ENCODE measurements at regions not wholly inside any gene's neighbourhood (a gene's known extent, or its start where the extent isn't known, plus 50 kb on each side); places are given as distances from the start of the nearest gene placed in this dataset.
"Not testable (repeated sequence)": the region's sequence is repeated elsewhere in the genome, so short reads cannot be mapped to it uniquely, and the experiment has no call there.

DNA sequence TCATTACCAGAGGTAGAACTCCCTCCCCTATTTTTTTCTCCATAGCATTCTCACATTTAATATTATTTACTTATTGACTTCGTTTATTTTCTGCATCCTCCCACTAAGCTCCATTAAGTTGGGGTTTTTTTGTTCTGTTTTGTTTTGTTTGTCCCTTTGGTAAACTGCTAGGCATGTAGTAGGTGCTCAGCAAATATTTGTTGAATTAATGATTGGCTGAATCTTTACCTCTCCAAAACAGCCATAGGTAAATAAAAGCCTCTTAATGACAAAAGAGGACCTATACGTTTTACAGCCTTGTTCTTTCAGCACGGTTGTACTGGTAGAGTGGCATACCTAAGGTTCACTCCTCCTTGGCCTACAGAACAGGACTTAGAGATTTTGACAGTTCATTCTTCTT lies 52.0 kb downstream of the PRORP start:
- peak; percentile 69 for DNase-seq

DNA sequence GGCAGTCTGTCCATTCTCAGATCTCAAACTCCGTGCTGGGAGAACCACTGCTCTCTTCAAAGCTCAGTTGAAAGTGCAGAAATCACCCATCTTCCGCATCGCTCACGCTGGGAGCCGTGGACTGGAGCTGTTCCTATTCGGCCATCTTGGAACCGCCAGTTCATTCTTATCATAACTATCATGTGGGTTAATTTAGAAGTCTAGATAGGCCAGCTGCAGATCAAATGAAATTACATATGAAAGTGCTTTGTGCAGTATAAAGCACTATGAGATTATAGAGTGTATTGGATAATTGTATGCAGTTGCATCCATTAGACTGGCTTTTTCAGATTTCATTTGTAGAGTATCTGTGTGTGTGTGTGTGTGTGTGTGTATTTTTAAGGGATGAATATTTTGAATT lies 57.8 kb downstream of the PRORP start:
- DNase-seq, result no peak

DNA sequence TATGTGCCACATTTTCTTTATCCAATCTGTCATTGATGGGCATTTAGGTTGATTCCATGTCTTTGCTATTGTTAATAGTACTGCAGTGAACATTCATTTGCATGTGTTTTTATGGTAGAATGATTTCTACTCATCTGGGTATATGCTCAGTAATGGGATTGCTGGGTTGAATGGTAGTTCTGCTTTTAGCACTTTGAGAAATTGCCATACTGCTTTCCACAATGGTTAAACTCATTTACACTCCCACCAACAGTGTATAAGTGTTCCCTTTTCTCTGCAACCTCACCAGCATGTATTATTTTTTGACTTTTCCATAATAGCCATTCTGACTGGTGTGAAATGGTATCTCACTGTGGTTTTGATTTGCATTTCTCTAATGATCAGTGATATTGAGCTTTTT lies 62.5 kb downstream of the PRORP start:
- DNase-seq, result not testable (repeated sequence)

DNA sequence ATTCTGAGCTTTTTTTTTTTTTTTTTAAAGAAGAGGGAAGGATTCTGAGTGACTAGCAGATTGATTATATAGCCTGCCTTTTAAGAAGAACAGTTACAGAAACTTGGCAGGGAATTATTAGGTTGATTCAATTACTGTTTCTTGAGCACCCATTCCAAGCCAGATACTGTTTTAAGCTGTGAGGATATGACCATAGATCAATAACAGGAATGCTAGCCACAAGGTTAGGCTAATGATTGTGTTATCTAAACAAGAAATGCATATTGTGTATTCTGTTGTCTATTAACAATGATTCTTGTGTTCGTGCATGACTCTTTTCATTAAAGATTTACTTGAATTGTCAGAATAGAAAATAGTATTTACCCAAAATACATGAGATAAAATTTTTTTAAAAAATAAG lies 67.1 kb downstream of the PRORP start:
- no peak for DNase-seq

DNA sequence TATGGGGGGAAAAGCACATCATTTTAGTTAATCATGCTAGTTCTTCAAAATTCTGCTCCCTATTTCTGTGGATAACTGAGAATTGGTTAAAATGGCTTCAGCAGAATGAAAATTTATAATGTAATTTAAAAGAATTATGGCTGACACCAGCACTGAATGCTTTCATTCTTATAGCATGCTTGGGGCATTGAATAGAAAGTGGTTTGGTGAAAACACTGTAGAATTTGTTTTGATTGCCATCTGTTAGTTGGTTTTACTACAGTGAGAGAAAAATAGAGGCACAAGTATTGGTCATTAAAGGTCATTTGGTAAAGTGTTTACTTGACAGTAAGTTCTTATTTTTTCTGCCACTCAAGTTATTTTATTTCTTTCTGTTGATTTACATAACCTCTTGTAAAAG lies 70.8 kb downstream of the PRORP start:
- DNase-seq, result no peak

DNA sequence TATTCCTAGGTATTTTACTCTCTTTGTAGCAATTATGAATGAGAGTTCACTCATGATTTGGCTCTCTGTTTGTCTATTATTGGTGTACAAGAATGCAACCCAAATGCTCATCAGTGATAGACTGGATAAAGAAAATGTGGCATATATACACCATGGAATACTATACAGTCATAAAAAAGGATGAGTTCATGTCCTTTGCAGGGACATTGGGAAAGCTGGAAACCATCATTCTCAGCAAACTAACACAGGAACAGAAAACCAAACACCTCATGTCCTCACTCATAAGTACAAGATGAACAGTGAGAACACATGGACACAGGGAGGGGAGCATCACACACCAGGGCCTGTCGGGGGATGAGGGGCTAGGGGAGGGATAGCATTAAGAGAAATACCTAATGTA lies 71.8 kb downstream of the PRORP start:
- DNase-seq, result not testable (repeated sequence)

DNA sequence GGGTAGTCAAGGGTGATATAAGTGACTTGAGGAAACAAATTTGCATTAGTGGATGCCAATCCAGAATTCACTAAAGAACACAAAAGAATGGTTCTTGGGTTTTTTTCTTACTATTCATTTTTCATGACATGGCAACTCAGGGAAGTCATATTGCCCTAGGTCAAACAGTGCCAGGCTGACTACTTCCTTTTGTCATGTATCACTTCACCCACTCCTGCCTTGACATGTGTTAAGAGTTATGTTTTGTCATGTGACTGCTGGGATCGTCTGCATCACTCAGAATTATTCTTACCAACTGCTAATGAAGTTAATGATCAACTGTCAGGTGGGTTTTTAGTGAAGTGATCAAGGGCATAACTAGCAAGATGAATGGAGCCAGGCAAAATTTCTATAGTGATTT lies 74.2 kb downstream of the PRORP start:
- no peak for DNase-seq

DNA sequence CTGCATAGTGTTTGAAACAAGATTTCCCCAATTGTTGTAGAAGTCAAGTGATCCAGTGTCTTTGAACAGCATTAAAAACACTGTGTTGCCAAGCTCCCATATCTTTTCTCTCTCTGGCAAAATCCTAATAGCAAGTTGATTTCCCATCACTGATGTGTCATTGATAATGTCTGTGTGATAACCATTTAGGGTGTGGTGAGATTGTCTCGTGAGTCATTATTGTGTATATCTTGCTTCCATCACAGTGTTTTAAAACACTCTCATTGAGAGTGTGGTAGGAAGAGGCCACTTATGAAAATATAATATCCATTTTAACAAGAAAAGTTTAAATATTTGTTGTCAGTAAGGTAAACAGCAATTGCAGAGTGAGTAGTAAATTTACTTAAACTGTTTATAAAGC lies 74.7 kb downstream of the PRORP start:
- peak; percentile 85 for DNase-seq

DNA sequence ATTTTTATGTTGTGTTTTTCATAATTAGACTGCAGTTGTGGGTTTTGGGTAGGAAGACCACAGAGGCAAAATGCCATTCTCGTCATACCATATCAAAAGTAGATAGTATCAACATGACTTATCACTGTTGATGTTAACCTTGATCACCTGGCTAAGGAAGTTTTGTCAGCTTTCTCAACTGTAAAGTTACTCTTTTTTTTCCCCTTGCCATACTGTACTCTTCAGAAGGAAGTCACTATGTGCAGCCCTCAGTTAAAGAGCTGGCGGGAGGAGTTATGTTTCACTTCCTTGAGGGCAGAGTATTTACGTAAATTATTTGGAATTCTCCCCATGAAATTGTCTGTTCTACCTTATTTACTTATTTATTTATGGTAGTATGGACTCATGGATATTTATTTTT lies 78.7 kb downstream of the PRORP start:
- DNase-seq, result no peak

DNA sequence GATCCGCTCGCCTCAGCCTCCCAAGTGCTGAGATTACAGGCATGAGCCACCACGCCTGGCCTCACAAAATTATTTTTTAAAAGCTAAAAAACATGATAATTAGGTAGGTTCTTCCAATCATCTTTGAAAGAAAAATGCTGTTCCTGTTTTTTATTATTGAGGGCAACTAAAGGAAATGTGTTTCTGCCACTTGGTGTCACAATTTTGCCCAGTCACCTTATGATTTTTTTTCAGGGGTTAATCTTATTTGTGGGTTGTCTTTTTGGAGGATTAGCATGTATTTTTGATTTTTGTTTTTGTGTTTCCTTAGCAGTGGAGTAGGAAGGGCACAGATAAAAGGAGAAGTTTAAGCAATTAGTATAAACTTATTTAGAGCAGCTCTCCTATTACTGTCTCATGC lies 79.8 kb downstream of the PRORP start:
- no peak for DNase-seq

DNA sequence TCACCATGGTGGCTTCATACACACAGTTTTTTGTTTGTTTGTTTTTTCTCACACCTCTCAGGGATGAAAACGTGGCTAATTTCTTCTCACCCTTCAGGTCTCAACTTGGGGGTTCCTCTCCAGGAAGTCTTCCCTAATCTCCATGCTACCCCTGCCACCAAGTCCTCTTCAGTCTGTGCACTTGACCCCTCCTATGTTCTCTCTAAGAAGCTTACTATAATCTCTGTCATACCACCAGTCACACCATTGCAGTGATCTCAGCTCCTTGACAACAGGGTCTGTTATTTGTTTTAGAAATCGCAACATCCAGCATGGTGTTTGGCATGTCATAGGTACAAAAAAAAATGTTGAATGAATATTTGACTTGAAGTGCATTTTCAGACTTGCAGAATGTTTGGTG lies 83.4 kb downstream of the PRORP start:
- DNase-seq, result no peak

DNA sequence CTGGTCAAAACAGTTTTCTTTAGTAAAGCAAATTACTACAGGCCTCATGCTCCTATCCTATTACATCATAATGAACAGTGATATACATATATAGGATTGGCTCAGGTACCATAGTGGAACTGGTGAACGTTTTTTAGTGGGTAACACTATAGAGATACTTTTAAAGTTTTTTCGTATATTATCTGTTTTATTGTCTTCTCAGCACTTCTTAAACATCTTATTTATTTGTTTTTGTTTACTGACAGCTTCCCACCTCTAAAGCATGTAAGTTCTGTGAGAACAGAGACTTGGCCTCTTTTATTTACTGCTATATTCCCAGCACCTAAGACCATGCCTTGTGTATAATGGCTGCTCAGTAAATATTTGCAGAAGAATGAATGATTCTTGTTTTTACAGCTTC lies 81.1 kb upstream of the PSMA6 start:
- no peak for DNase-seq

DNA sequence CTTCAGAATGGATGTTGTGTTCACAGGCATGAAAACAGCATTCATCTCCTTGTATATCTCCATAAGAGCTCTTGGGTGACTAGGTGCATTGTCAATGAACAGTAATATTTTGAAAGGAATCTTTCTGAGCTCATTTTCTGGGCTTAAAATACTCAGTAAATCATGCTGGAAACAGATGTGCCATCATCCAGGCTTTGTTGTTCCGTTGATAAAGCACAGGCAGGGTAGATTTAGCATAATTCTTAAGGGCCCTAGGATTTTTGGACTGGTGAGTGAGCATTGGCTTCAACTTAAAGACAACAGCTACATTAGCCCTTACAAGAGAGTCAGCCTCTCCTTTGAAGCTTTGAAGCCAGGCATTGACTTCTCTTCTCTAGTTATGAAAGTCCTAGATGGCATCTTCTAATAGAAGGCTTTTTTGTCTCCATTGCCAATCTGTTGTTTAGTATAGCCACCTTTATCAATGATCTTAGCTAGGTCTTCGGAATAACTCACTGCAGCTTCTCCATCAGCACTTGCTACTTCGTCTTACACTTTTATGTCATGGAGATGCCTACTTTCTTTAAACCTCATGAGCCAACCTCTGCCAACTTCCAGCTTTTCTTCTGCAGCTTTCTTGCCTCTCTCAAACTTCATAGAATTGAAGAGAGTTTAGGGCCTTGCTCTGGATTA lies 79.6 kb upstream of the PSMA6 start:
- DNase-seq, result no peak

DNA sequence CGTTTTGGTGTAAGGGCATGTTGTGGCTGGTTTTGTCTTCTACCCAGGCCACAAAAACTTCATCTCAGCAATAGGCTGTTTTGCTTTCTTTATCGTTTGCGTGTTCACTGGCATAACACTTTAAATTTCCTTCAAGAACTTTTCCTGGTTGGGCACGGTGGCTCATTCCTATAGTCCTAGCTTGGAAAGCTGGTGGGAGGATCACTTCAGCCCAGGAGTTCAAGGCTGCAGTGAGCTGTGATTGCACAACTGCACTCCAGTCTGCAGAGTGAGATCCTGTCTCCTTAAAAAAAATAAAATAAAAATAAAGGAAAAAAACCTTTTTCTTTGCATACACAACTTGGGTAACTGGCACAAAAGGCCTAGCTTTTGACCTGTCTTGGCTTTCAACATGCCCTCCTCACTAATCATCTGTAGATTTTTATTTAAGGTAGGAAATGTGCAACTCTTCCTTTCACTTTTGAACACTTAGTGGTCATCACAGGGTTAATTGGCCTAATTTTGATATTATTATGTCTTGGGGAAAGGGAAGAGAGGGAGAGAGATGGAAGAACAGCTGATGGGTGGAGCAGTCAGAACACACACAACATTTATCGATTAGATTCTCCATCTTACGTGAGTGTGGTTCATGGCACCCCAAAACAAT lies 78.9 kb upstream of the PSMA6 start:
- DNase-seq, result no peak

DNA sequence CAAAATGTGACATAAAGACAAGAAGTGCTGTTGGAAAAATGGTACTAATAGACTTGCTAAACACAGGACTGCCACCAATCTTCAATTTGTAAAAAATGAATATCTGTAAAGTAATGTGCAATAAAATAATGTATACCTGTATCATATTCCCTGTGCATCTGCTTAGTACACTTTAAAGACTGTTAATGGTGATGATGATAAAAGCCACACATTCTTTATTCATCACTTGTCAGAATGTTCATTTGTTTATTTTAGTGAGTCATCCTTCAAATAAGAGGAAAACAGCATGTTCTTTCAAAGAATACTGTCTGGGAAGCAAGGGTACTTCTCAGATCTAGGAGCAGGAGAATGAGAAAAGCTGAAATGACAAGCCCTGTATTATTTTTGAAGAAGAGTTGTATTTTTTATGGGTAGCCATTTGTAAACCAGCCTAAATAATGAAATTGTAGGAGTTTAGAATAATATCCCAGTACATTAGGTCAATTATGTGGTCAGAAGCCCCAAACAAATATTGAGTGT lies 78.3 kb upstream of the PSMA6 start:
- peak; percentile 94 for DNase-seq

DNA sequence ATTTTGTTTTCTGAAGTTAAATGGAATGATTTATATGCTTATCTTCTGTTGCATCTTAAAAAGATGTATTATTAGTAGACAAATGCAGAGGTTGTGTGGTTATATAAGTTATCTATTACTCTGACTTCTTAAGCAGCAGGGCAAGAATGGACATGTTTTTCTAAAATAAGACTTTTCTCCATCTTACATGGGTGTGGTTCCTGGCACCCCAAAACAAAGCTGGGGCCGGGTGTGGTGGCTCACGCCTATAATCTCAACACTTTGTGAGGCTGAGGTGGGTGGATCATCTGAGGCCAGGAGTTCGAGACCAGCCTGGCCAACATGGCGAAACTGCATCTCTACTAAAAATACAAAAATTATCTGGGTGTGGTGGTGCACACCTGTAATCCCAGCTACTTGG lies 77.8 kb upstream of the PSMA6 start:
- not testable (repeated sequence) for DNase-seq

DNA sequence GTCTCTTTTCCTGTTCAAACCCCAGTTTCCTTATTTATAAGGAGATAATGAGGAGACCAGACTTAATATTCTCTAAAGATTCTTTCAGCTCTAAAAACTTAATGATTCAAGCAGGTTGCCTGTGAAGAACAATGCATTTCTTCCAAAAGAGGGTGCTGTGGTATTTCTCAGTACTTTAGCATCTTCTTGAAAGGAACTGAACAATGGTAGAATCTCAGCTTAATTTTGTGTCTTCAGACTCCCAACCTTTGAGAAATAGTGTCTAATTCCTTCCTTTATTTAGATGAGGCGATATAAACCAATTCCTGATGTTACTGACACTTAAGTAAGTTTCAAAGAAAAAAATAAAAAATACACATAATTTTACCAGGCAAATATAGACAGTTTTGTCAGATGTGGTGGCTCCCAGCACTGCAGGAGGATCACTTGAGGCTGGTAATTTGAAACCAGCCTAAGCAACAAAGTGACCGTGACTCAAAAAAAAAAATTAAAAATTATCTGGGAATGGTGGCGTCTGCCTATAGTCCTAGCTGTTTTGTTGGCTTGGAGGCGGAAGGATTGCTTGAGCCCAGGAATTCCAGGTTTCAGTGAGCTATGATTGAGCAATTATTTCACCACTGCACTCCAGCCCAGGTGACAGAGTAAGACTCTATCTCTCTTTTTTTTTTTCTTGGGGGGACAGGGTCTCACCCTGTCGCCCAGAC lies 76.9 kb upstream of the PSMA6 start:
- DNase-seq, result peak; percentile 88

DNA sequence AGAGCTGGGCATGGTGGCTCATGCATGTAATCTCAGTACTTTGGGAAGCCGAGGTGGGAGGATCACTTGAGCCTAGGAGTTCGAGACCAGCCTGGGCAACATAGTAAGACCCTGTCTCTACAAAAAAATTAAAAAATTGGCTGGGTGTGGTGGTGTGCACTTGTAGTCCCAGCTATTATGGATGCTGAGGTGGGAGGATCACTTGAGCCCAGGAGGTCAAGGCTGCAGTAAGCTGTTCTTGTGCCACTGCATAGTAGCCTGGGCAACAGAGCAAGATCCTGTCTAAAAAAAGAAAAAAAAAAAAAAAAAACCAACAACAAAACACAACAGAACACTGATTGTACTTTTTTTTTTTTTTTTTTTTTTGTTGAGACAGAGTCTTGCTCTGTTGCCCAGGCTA lies 74.0 kb upstream of the PSMA6 start:
- not testable (repeated sequence) for DNase-seq

DNA sequence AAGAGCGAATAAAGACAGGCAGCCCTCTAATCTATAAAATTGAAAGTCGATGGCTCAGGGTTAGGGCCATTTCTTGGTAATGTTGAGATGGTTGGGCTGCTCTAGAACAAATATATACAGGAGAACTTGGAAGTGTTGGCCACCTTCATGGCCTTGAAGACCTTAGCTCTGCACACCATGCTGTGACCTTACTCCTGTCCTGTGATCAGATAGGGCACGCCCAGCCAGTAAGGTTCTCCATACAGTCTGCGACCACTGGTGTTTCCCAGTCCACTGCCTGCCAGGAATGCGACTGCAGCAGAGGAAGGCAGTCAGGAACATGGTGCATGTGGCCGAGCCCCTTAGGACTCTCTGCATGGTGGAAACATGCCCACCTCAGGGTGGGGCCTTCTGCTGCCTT lies 73.2 kb upstream of the PSMA6 start:
- no peak for DNase-seq

DNA sequence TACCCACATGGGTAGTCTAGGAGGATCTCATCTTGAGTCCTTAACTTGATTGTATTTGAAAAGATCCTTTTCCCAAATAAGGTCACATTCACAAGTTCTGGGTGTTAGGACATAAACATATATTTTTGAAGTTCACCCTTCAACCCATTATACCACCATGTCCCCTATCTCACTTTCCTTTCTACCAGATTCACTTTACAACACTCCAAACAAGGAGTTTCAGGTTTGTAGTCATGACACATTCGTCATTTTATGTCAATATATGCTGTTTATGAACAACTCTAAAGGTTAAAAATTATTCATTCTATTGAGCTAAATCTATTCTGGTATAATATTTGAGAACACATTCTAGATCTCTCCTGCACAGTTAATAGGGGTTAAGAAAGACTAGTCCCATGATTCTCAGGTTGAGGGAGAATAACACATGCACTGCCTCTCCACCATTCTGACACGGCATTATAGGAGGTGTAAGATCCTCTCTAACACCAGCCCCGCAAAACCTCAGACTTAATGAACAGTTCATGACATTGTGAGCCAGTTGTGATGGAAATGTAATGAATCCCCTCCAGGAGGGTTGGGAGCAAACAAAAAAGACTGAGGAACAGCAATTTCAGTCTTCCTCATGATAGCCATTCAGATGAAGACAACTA lies 72.0 kb upstream of the PSMA6 start:
- no peak for DNase-seq

DNA sequence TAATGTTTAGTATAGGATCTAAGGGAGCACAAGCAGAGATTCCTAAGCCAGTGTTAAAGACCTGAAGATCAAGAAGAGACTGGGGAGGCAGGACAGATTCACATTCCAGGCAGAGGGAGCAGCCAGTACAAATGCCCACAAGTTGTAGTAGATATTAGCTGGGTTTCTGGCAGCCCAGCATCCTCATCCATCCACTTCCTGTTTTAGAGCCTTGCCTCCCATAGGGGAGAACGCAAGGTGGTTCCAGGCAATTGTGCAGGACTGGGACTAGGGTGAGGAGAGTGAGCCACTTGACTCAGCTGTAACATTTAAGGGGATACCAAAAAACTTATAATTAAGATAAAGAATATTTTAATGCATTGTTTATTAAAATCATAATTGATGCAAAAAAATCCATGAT lies 71.3 kb upstream of the PSMA6 start:
- DNase-seq, result no peak

DNA sequence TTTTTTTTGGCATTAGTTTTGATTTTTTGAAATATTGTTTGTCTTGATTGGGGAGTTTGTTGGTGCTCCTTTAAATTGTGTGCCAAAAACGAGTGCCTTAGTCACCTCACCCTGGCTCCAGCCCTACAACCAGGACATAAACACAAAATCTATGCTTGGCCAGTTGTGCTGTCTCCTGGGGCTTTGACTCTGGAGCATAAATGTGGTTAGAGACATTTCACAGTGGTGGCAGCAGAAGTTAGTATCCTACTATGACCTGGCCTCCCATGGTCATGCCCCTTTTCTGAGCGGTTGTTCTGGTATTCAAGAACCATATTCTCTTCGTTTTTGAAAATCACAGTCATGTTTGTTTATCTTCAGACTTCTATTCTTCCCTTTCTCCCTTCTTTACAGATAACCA lies 70.7 kb upstream of the PSMA6 start:
- DNase-seq, result no peak

DNA sequence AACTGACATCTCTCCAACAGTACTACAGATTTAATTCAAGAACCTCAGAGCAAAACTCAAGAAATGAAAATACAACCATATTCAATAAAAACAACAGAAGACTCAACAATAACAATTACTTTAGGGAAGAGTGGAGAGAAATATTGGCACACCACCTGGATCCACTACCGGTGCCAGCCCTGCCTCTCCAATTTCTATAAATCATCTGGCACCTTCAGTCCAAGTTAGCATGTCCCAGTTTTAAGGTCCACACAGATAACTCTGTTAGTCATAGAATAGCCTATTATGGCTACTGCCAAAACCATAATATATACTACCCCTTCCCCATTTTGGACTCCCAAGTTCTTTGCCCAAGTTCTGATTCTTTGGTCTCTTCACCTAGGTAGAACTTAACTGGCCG lies 69.9 kb upstream of the PSMA6 start:
- peak; percentile 78 for DNase-seq
